GM23338 (cell line): ENCODE measurements at regions not wholly inside any gene's neighbourhood (a gene's known extent, or its start where the extent isn't known, plus 50 kb on each side); places are given as distances from the start of the nearest gene placed in this dataset.

Experiments
- ATAC-seq: fragments of 200-7000 bp; cut with Tn5 transposase; 3 replicates; pipeline ENCODE4 v1.9.1; 2020
- DNase-seq: peaks from one replicate; pipeline ENCODE4 v3.0.0-alpha.2; 2015; ENCODE audit warnings: low spot score
- H2AFZ ChIP-seq: fragments of 200-600 bp; sonication (generic); 2 replicates; pipeline ENCODE4 v1.8.0; 2016; ENCODE audit warnings: antibody characterized with exemption, mild to moderate bottlenecking, moderate library complexity
- H3F3A ChIP-seq: fragments of 200-600 bp; sonication (generic); replicated peaks from 2 replicates; pipeline ENCODE4 v1.8.0; 2017; ENCODE audit warnings: antibody characterized with exemption, mixed run types, low read depth
- H3K27ac ChIP-seq: fragments of 200-600 bp; sonication (generic); 2 replicates; pipeline ENCODE4 v1.6.1; 2016; ENCODE audit warnings: low read depth
- H3K27me3 ChIP-seq: fragments of 200-600 bp; sonication (generic); 2 replicates; pipeline ENCODE4 v1.8.0; 2016; ENCODE audit warnings: mild to moderate bottlenecking, mixed run types, moderate library complexity; ENCODE audit not compliant: insufficient read depth
- H3K36me3 ChIP-seq: fragments of 200-600 bp; sonication (generic); 2 replicates; pipeline ENCODE4 v1.8.0; 2016; ENCODE audit warnings: mild to moderate bottlenecking; ENCODE audit not compliant: insufficient read depth
- H3K4me1 ChIP-seq: fragments of 200-600 bp; sonication (generic); 2 replicates; pipeline ENCODE4 v1.8.0; 2016; ENCODE audit warnings: mild to moderate bottlenecking, moderate library complexity; ENCODE audit not compliant: insufficient read depth
- H3K4me2 ChIP-seq: fragments of 200-600 bp; sonication (generic); 2 replicates; pipeline ENCODE4 v1.7.1; 2017; ENCODE audit warnings: mixed run types
- H3K4me3 ChIP-seq: fragments of 200-600 bp; sonication (generic); 2 replicates; pipeline ENCODE4 v1.6.1; 2016; ENCODE audit warnings: mixed run types
- H3K79me2 ChIP-seq: fragments of 200-600 bp; sonication (generic); replicated peaks from 2 replicates; pipeline ENCODE4 v1.8.0; 2017; ENCODE audit warnings: mild to moderate bottlenecking; ENCODE audit not compliant: insufficient read depth
- H3K9me2 ChIP-seq: fragments of 200-600 bp; sonication (generic); 2 replicates; pipeline ENCODE4 v1.8.0; 2017; ENCODE audit not compliant: insufficient read depth
- H4K20me1 ChIP-seq: fragments of 200-600 bp; sonication (generic); replicated peaks from 2 replicates; pipeline ENCODE4 v1.8.0; 2017; ENCODE audit warnings: mild to moderate bottlenecking; ENCODE audit not compliant: insufficient read depth
- H3K27ac Mint-ChIP-seq: 2 replicates; pipeline ENCODE4 v1.8.0; 2020; ENCODE audit warnings: inconsistent platforms, mild to moderate bottlenecking, moderate library complexity, mixed read lengths
- H3K27me3 Mint-ChIP-seq: 3 replicates; pipeline ENCODE4 v1.8.0; 2022; ENCODE audit warnings: low read depth, mild to moderate bottlenecking, moderate library complexity, mixed read lengths, inconsistent platforms; ENCODE audit not compliant: insufficient read depth, poor library complexity
- H3K36me3 Mint-ChIP-seq: 3 replicates; pipeline ENCODE4 v1.8.0; 2021; ENCODE audit warnings: low read depth, mild to moderate bottlenecking, inconsistent platforms, moderate library complexity, mixed read lengths
- H3K4me1 Mint-ChIP-seq: 3 replicates; pipeline ENCODE4 v1.8.0; 2020; ENCODE audit warnings: mild to moderate bottlenecking, inconsistent platforms, mixed read lengths
- H3K4me3 Mint-ChIP-seq: 3 replicates; pipeline ENCODE4 v1.8.0; 2021; ENCODE audit warnings: moderate library complexity, mild to moderate bottlenecking, inconsistent platforms, mixed read lengths
- H3K9me3 Mint-ChIP-seq: 3 replicates; pipeline ENCODE4 v1.8.0; 2020; ENCODE audit warnings: moderate library complexity, mild to moderate bottlenecking, inconsistent platforms, mixed read lengths
- CREB1 ChIP-seq: fragments of 250-450 bp; sonication (Bioruptor Pico); IDR thresholded peaks from 2 replicates; pipeline ENCODE4 v1.5.0; 2020; ENCODE audit warnings: low read depth, mild to moderate bottlenecking, moderate library complexity
- EZH2 ChIP-seq: fragments of 200-600 bp; sonication (generic); IDR thresholded peaks from one replicate; pipeline ENCODE4 v1.8.0; 2017; ENCODE audit warnings: antibody characterized with exemption, mild to moderate bottlenecking, low read depth; ENCODE audit not compliant: unreplicated experiment
- EZH2phosphoT487 ChIP-seq: fragments of 200-600 bp; sonication (generic); IDR thresholded peaks from one replicate; pipeline ENCODE4 v1.8.1; 2018; ENCODE audit warnings: antibody characterized with exemption; ENCODE audit not compliant: unreplicated experiment
- JUNB ChIP-seq: IDR thresholded peaks from one replicate; pipeline ENCODE4 v1.6.1; 2016; ENCODE audit warnings: antibody characterized with exemption; ENCODE audit not compliant: unreplicated experiment
- NANOG ChIP-seq: IDR thresholded peaks from 2 replicates; pipeline ENCODE4 v1.6.1; 2016; ENCODE audit warnings: antibody characterized with exemption, borderline replicate concordance
- POLR2AphosphoS5 ChIP-seq: IDR thresholded peaks from 2 replicates; pipeline ENCODE4 v1.6.1; 2016; ENCODE audit warnings: antibody characterized with exemption, low read depth
- STAT1 ChIP-seq: IDR thresholded peaks from one replicate; pipeline ENCODE4 v1.6.1; 2016; ENCODE audit warnings: antibody characterized with exemption; ENCODE audit not compliant: unreplicated experiment
- ZNF114 ChIP-seq: fragments of 250-450 bp; sonication (Bioruptor Pico); IDR thresholded peaks from 2 replicates; pipeline ENCODE4 v1.5.0; 2020; ENCODE audit warnings: mild to moderate bottlenecking, moderate library complexity
- ZNF331 ChIP-seq: fragments of 250-450 bp; sonication (Bioruptor Pico); IDR thresholded peaks from 2 replicates; pipeline ENCODE4 v1.5.0; 2020; ENCODE audit warnings: low read depth, mild to moderate bottlenecking, moderate library complexity
- TF ChIP-seq, protein P1 (sequence below): IDR thresholded peaks from 2 replicates; pipeline ENCODE4 v1.6.1; 2016; ENCODE audit warnings: antibody characterized with exemption
- TF ChIP-seq, protein P2 (sequence below): fragments of 250-450 bp; sonication (Bioruptor Pico); IDR thresholded peaks from 2 replicates; pipeline ENCODE4 v1.5.0; 2020; ENCODE audit warnings: mild to moderate bottlenecking, moderate library complexity
- TF ChIP-seq, protein P3 (sequence below): IDR thresholded peaks from one replicate; pipeline ENCODE4 v1.6.1; 2018; ENCODE audit warnings: antibody characterized with exemption; ENCODE audit not compliant: unreplicated experiment
- TF ChIP-seq, protein P4 (sequence below), 2 experiments: fragments of 200-600 bp in 1 of 2; sonication (generic) in 1 of 2; conservative IDR thresholded peaks; 2 replicates each; pipeline versions ENCODE4 v1.5.1 to v1.6.1; 2016 to 2017; ENCODE audit warnings: antibody characterized with exemption in 2 of 2, low read depth in 2 of 2, mild to moderate bottlenecking in 2 of 2, moderate library complexity in 1 of 2

DNA sequence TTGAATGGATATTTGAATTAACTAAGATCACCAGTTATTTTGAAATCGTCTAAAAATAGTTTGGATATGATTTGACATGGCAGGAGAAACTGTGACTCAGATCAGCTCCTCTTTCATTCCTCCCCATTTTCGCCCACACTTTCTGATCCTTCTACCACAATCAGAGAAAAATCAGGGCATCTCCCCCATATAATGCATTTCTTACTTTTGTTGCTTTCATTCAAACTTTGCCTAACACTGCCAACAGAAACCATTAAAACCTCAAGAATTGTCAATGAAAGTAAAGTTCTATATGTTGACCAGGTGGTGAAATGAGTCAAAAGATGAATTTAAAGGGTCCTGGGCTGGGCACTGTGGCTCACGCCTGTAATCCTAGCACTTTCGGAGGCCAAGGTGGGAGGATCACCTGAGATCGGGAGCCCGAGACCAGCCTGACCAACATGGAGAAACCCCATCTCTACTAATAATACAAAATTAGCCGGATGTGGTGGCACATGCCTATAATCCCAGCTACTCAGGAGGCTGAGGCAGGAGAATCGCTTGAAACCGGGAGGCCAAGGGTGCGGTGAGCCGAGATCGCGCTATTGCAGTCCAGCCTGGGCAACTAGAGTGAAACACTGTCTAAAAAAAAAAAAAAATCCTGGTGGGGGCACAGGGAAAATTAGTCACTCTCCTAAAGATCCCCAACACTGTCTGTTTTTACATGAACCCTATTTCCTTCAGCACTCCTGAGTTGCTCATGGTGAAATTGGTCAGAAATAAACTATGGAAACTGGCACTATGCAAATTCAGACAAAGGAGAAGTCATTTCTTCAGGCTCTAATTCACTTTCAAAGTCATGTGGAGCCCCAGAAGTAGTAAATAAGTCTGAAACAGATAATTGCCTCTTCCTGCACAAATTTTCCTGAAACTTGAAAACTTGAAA, 122.8 kb upstream of the NOCT start:
- Mint-ChIP-seq H3K4me3 (no peak overlapping the region), H3K27me3 (peaks cover 6% of the 10 kb centered on the region), H3K4me1 (peaks cover 33% of the 10 kb centered on the region), H3K36me3 (peaks cover 11% of the 10 kb centered on the region; the same call in 2 of the 3 replicates), H3K9me3 (peaks cover 11% of the 10 kb centered on the region), H3K27ac (no peak overlapping the region)
- peaks cover 29% of the 10 kb centered on the region for H3K4me1 ChIP-seq
- H3K36me3 ChIP-seq = peaks cover under 1% of the 10 kb centered on the region; the same call in 1 of the 2 replicates
- H3F3A ChIP-seq = no peaks in the 10 kb centered on the region
- H3K79me2 ChIP-seq = no peaks in the 10 kb centered on the region
- no peak overlapping the region for H2AFZ ChIP-seq
- DNase-seq (no peak), ATAC-seq (no peak)
- TF ChIP-seq, protein P1, sequence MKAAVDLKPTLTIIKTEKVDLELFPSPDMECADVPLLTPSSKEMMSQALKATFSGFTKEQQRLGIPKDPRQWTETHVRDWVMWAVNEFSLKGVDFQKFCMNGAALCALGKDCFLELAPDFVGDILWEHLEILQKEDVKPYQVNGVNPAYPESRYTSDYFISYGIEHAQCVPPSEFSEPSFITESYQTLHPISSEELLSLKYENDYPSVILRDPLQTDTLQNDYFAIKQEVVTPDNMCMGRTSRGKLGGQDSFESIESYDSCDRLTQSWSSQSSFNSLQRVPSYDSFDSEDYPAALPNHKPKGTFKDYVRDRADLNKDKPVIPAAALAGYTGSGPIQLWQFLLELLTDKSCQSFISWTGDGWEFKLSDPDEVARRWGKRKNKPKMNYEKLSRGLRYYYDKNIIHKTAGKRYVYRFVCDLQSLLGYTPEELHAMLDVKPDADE = no peak
- TF ChIP-seq ZNF331 (CRISPR knock-in tag) = no peak
- no peak for TF ChIP-seq EZH2phosphoT487
- no peak for TF ChIP-seq EZH2
- no peak for TF ChIP-seq POLR2AphosphoS5
- TF ChIP-seq NANOG = no peak
- TF ChIP-seq, protein P2, sequence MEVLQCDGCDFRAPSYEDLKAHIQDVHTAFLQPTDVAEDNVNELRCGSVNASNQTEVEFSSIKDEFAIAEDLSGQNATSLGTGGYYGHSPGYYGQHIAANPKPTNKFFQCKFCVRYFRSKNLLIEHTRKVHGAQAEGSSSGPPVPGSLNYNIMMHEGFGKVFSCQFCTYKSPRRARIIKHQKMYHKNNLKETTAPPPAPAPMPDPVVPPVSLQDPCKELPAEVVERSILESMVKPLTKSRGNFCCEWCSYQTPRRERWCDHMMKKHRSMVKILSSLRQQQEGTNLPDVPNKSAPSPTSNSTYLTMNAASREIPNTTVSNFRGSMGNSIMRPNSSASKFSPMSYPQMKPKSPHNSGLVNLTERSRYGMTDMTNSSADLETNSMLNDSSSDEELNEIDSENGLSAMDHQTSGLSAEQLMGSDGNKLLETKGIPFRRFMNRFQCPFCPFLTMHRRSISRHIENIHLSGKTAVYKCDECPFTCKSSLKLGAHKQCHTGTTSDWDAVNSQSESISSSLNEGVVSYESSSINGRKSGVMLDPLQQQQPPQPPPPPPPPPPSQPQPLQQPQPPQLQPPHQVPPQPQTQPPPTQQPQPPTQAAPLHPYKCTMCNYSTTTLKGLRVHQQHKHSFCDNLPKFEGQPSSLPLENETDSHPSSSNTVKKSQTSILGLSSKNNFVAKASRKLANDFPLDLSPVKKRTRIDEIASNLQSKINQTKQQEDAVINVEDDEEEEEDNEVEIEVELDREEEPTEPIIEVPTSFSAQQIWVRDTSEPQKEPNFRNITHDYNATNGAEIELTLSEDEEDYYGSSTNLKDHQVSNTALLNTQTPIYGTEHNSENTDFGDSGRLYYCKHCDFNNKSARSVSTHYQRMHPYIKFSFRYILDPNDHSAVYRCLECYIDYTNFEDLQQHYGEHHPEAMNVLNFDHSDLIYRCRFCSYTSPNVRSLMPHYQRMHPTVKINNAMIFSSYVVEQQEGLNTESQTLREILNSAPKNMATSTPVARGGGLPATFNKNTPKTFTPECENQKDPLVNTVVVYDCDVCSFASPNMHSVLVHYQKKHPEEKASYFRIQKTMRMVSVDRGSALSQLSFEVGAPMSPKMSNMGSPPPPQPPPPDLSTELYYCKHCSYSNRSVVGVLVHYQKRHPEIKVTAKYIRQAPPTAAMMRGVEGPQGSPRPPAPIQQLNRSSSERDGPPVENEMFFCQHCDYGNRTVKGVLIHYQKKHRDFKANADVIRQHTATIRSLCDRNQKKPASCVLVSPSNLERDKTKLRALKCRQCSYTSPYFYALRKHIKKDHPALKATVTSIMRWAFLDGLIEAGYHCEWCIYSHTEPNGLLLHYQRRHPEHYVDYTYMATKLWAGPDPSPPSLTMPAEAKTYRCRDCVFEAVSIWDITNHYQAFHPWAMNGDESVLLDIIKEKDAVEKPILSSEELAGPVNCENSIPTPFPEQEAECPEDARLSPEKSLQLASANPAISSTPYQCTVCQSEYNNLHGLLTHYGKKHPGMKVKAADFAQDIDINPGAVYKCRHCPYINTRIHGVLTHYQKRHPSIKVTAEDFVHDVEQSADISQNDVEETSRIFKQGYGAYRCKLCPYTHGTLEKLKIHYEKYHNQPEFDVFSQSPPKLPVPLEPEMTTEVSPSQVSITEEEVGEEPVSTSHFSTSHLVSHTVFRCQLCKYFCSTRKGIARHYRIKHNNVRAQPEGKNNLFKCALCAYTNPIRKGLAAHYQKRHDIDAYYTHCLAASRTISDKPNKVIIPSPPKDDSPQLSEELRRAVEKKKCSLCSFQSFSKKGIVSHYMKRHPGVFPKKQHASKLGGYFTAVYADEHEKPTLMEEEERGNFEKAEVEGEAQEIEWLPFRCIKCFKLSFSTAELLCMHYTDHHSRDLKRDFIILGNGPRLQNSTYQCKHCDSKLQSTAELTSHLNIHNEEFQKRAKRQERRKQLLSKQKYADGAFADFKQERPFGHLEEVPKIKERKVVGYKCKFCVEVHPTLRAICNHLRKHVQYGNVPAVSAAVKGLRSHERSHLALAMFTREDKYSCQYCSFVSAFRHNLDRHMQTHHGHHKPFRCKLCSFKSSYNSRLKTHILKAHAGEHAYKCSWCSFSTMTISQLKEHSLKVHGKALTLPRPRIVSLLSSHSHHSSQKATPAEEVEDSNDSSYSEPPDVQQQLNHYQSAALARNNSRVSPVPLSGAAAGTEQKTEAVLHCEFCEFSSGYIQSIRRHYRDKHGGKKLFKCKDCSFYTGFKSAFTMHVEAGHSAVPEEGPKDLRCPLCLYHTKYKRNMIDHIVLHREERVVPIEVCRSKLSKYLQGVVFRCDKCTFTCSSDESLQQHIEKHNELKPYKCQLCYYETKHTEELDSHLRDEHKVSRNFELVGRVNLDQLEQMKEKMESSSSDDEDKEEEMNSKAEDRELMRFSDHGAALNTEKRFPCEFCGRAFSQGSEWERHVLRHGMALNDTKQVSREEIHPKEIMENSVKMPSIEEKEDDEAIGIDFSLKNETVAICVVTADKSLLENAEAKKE (CRISPR knock-in tag) = no peak
- TF ChIP-seq, protein P3, sequence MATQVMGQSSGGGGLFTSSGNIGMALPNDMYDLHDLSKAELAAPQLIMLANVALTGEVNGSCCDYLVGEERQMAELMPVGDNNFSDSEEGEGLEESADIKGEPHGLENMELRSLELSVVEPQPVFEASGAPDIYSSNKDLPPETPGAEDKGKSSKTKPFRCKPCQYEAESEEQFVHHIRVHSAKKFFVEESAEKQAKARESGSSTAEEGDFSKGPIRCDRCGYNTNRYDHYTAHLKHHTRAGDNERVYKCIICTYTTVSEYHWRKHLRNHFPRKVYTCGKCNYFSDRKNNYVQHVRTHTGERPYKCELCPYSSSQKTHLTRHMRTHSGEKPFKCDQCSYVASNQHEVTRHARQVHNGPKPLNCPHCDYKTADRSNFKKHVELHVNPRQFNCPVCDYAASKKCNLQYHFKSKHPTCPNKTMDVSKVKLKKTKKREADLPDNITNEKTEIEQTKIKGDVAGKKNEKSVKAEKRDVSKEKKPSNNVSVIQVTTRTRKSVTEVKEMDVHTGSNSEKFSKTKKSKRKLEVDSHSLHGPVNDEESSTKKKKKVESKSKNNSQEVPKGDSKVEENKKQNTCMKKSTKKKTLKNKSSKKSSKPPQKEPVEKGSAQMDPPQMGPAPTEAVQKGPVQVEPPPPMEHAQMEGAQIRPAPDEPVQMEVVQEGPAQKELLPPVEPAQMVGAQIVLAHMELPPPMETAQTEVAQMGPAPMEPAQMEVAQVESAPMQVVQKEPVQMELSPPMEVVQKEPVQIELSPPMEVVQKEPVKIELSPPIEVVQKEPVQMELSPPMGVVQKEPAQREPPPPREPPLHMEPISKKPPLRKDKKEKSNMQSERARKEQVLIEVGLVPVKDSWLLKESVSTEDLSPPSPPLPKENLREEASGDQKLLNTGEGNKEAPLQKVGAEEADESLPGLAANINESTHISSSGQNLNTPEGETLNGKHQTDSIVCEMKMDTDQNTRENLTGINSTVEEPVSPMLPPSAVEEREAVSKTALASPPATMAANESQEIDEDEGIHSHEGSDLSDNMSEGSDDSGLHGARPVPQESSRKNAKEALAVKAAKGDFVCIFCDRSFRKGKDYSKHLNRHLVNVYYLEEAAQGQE = no peak
- no peak for TF ChIP-seq ZNF114
- TF ChIP-seq CREB1 (CRISPR knock-in tag) = no peak
- TF ChIP-seq JUNB = no peak
- TF ChIP-seq STAT1 = no peak
- TF ChIP-seq, protein P4, sequence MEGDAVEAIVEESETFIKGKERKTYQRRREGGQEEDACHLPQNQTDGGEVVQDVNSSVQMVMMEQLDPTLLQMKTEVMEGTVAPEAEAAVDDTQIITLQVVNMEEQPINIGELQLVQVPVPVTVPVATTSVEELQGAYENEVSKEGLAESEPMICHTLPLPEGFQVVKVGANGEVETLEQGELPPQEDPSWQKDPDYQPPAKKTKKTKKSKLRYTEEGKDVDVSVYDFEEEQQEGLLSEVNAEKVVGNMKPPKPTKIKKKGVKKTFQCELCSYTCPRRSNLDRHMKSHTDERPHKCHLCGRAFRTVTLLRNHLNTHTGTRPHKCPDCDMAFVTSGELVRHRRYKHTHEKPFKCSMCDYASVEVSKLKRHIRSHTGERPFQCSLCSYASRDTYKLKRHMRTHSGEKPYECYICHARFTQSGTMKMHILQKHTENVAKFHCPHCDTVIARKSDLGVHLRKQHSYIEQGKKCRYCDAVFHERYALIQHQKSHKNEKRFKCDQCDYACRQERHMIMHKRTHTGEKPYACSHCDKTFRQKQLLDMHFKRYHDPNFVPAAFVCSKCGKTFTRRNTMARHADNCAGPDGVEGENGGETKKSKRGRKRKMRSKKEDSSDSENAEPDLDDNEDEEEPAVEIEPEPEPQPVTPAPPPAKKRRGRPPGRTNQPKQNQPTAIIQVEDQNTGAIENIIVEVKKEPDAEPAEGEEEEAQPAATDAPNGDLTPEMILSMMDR (conservative IDR thresholded peaks at IDR 0.05; ENCODE audit: low read depth in 2 of 2) = no peak
- H3K27me3 ChIP-seq = no peaks in the 10 kb centered on the region
- peak overlapping the region; percentile 52; the same call in 1 of the 2 replicates for H3K4me2 ChIP-seq
- H3K27ac ChIP-seq = no peak overlapping the region
- no peaks in the 10 kb centered on the region for H4K20me1 ChIP-seq
- no peaks in the 10 kb centered on the region for H3K9me2 ChIP-seq
- no peak overlapping the region for H3K4me3 ChIP-seq
